ENCODE measurements at regions not wholly inside any gene's neighbourhood (a gene's known extent, or its start where the extent isn't known, plus 50 kb on each side); places are given as distances from the start of the nearest gene placed in this dataset.

- ATAC-seq, result no peak
- Histone ChIP-seq H3K4me1 (ENCODE audit: control insufficient read depth in 1 of 2, insufficient read depth in 2 of 2, low read length in 2 of 2) (no peaks in the 10 kb centered on the region), H3K9me2 (ENCODE audit: insufficient read depth) (no peaks in the 10 kb centered on the region), H3K9me3 (ENCODE audit: control insufficient read depth in 1 of 2, insufficient read depth in 1 of 2, low read depth in 1 of 2, low read length in 2 of 2) (no peaks in the 10 kb centered on the region), H3K36me3 (ENCODE audit: control insufficient read depth in 1 of 2, insufficient read depth in 2 of 2, low read length in 2 of 2) (no peaks in the 10 kb centered on the region), H4K20me1 (ENCODE audit: insufficient read depth) (no peaks in the 10 kb centered on the region), H3K4me3 (replicated peaks in 1 of 2; ENCODE audit: low read depth in 1 of 2, low read length in 2 of 2) (no peak overlapping the region), H3K27me3 (ENCODE audit: insufficient read depth, low read length) (no peaks in the 10 kb centered on the region), H2AFZ (ENCODE audit: low read depth, low read length, poor library complexity, severe bottlenecking) (no peak overlapping the region), H3K27ac (ENCODE audit: low read depth, low read length) (no peak overlapping the region), H3K9ac (ENCODE audit: low read length) (no peak overlapping the region), H3K4me2 (ENCODE audit: low read length) (no peak overlapping the region), H3K79me2 (ENCODE audit: insufficient read depth, low read length) (no peaks in the 10 kb centered on the region)
- intact Hi-C loops (cut with micrococcal nuclease), result no loop called here
- ChIA-PET RAD21 (ENCODE audit: low non-redundant PET in 1 of 2, low total read pairs in 2 of 2, uncharacterized antibody in 2 of 2, unreplicated experiment in 2 of 2) (no interaction called here), POLR2A (no interaction called here), CTCF (no interaction called here)
- BruUV-seq (replicated peaks), result no TSS peak
- no peak for DNase-seq (ENCODE audit: low read depth, low spot score)
- no peak for TF ChIP-seq CBX3 (IDR thresholded peaks at IDR 0.05; ENCODE audit: low read depth)
- no peak for TF ChIP-seq EGR1 (IDR thresholded peaks at IDR 0.05; ENCODE audit: low read depth)
- TF ChIP-seq ELF1 (IDR thresholded peaks at IDR 0.05; ENCODE audit: borderline replicate concordance, low read depth), result no peak
- no peak for TF ChIP-seq POLR2AphosphoS5 (IDR thresholded peaks at IDR 0.05; ENCODE audit: low read depth, low read length)
- no peak for TF ChIP-seq YY1 (IDR thresholded peaks at IDR 0.05; ENCODE audit: extremely low read depth, insufficient replicate concordance, low read depth, low read length)
- TF ChIP-seq SIN3A (IDR thresholded peaks at IDR 0.05; ENCODE audit: low read depth), result no peak
- TF ChIP-seq ZFX (IDR thresholded peaks at IDR 0.05), result no peak
- TF ChIP-seq REST (IDR thresholded peaks at IDR 0.05; ENCODE audit: low read depth), result no peak
- TF ChIP-seq FOSL1 (IDR thresholded peaks at IDR 0.05; ENCODE audit: low read depth), result no peak
- no peak for TF ChIP-seq EZH2phosphoT487 (IDR thresholded peaks at IDR 0.05; ENCODE audit: borderline replicate concordance)
- no peak for TF ChIP-seq SRF (IDR thresholded peaks at IDR 0.05; ENCODE audit: low read depth)
Observed at GRCh38 chr4:30471861-30472260, 248.3 kb upstream of the PCDH7 start.

All from HCT116 (cell line).